ENCODE measurements at regions not wholly inside any gene's neighbourhood (a gene's known extent, or its start where the extent isn't known, plus 50 kb on each side); places are given as distances from the start of the nearest gene placed in this dataset.

GRCh38 chr7:140267381-140268226 lies 90.8 kb upstream of the KDM7A start:
- TF ChIP-seq IKZF4 (CRISPR knock-in tag; IDR thresholded peaks at IDR 0.05; ENCODE audit: borderline replicate concordance, low read depth, not compliant biosample characterization) (no peak), CTCF (CRISPR knock-in tag; IDR thresholded peaks at IDR 0.05) (no peak), DPF2 (CRISPR knock-in tag; IDR thresholded peaks at IDR 0.05; ENCODE audit: borderline replicate concordance, low read depth) (no peak), ZFP36L2 (CRISPR knock-in tag; IDR thresholded peaks at IDR 0.05) (no peak), EZH2 (conservative IDR thresholded peaks at IDR 0.05; ENCODE audit: low read depth, low read length) (no peak), USF2 (IDR thresholded peaks at IDR 0.05; ENCODE audit: low read depth, low read length) (no peak), USF2 (CRISPR knock-in tag; IDR thresholded peaks at IDR 0.05; ENCODE audit: borderline replicate concordance) (no peak), CEBPB (IDR thresholded peaks at IDR 0.05; ENCODE audit: borderline replicate concordance, low read depth, low read length) (no peak), GRHL1 (CRISPR knock-in tag; conservative IDR thresholded peaks at IDR 0.05) (no peak), BRCA1 (CRISPR knock-in tag; IDR thresholded peaks at IDR 0.05) (no peak), RBAK (CRISPR knock-in tag; IDR thresholded peaks at IDR 0.05) (no peak), MAX (IDR thresholded peaks at IDR 0.05) (no peak), PRDM15 (CRISPR knock-in tag; IDR thresholded peaks at IDR 0.05) (no peak), POLR2A (IDR thresholded peaks at IDR 0.05; ENCODE audit: insufficient read depth in 1 of 2, low read depth in 2 of 2, low read length in 2 of 2) (no peak), ZNF20 (CRISPR knock-in tag; IDR thresholded peaks at IDR 0.05) (no peak)

Data from HepG2 (cell line).